ENCODE measurements at regions not wholly inside any gene's neighbourhood (a gene's known extent, or its start where the extent isn't known, plus 50 kb on each side); places are given as distances from the start of the nearest gene placed in this dataset.

GRCh38 chr13:90783273-90783672, 564.2 kb upstream of the MIR17HG start:
- no peak for TF ChIP-seq EZH2phosphoT487 (IDR thresholded peaks at IDR 0.05; ENCODE audit: low read depth)
- TF ChIP-seq CTCF (IDR thresholded peaks at IDR 0.05; ENCODE audit: low read depth, low read length) = no peak

Measured in OCI-LY3 (cell line).